HFF-Myc (cell line): ENCODE measurements at regions not wholly inside any gene's neighbourhood (a gene's known extent, or its start where the extent isn't known, plus 50 kb on each side); places are given as distances from the start of the nearest gene placed in this dataset.
"Not testable (repeated sequence)": the region's sequence is repeated elsewhere in the genome, so short reads cannot be mapped to it uniquely, and the experiment has no call there.

ENCODE experiments used
- DNase-seq: peaks from one replicate; pipeline ENCODE4 v3.0.0-alpha.2; 2011; ENCODE audit warnings: low read depth; ENCODE audit errors: extremely low read depth
- H3K4me3 ChIP-seq: replicated peaks from 2 replicates; pipeline ENCODE4 v1.5.1; 2011; ENCODE audit warnings: low read depth, mild to moderate bottlenecking, control low read depth, low read length
- TF ChIP-seq, protein P1 (sequence below): IDR thresholded peaks from 2 replicates; pipeline ENCODE4 v1.5.1; 2012; ENCODE audit warnings: mild to moderate bottlenecking, low read depth, low read length, control low read depth; ENCODE audit errors: missing control alignments

DNA sequence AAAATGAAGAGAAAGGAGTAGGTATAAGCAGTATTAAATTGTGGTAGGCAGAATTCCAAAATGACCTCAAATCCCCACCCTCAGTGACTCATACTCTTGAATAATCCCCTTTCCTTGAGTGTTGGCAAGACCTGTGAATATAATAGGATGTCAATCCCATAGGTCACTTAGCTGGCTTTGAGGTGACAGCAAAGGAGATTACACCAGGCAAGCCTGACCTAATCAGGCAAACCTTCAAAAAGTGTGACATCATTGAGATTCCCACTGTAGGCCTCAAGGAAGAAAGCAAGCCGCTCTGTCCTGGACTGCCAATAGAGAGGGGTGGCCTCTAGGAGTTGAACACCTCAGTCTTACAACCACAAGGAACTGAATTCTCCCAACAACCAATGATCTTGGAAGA lies 535.2 kb downstream of the RBFOX1 start:
- DNase-seq = no peak
- TF ChIP-seq, protein P1, sequence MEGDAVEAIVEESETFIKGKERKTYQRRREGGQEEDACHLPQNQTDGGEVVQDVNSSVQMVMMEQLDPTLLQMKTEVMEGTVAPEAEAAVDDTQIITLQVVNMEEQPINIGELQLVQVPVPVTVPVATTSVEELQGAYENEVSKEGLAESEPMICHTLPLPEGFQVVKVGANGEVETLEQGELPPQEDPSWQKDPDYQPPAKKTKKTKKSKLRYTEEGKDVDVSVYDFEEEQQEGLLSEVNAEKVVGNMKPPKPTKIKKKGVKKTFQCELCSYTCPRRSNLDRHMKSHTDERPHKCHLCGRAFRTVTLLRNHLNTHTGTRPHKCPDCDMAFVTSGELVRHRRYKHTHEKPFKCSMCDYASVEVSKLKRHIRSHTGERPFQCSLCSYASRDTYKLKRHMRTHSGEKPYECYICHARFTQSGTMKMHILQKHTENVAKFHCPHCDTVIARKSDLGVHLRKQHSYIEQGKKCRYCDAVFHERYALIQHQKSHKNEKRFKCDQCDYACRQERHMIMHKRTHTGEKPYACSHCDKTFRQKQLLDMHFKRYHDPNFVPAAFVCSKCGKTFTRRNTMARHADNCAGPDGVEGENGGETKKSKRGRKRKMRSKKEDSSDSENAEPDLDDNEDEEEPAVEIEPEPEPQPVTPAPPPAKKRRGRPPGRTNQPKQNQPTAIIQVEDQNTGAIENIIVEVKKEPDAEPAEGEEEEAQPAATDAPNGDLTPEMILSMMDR = no peak
- H3K4me3 ChIP-seq = no peak overlapping the region

DNA sequence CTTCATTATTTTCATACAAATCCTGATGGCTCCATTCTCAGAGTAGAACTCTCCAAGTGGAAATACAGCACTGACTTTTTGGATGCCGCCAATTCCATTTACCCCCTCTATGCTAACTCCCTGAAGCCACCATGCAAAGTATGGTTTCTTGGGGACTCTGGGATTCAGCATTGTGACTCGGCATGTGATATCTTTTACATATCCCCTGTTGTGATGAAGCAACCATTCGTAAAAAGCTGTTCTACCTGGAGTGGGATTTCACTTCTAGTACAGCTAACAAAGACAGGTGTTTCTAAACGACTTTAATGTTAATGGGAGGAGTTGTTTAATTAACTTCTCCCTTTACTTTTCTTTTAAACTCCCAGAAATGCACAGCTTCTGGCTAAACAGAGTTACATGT lies 533.5 kb downstream of the RBFOX1 start:
- TF ChIP-seq, protein P1 = no peak
- DNase-seq = no peak
- H3K4me3 ChIP-seq = no peak overlapping the region

DNA sequence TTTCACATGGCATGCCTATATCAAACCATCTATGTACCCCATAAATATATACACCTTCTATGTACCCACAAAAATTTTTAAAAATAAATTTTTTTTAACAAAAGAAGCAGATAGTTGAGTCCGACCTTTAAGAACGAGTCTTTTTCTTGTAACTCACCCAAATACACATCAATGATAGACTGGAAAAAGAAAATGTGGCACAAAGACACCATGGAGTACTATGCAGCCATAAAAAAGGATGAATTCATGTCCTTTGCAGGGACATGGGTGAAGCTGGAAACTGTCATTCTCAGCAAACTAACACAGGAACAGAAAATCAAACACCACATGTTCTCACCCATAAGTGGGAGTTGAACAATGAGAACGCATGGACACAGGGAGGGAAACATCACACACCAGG lies 532.7 kb downstream of the RBFOX1 start:
- DNase-seq, H3K4me3 ChIP-seq: not testable (repeated sequence)

DNA sequence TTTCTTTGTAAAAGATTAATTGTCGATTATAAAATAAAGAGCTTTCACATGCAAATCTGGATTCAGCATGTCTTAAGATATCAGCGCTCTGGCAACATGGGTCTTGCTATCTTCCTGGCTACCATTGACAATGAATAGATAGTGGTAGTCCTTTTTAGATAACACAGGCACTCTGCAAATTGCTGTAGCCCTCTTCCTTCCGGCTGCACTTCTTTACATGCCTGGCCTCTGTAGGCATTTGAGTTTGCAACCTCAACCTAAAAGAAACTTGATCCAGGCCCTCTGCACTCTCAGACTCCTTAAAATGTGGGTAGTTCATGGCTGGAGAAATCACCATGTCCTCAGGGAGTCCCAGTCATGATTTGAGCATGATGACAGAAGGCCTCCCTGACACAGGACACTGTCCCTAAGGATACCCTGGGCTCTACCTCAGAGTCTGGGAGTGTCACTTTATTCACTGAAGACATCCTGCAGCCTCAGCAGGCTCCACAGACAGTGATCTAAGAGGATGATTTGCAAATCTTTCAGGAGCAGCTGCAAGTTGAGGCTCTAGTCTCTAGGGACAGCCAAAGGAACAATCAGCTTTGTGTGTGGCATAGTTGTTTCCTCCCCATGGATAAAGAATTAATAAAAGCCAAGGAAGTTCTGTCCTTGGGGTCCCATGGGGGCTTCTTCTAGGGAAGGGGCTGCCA lies 529.4 kb downstream of the RBFOX1 start:
- TF ChIP-seq, protein P1 = no peak
- DNase-seq = no peak
- H3K4me3 ChIP-seq = no peak overlapping the region

DNA sequence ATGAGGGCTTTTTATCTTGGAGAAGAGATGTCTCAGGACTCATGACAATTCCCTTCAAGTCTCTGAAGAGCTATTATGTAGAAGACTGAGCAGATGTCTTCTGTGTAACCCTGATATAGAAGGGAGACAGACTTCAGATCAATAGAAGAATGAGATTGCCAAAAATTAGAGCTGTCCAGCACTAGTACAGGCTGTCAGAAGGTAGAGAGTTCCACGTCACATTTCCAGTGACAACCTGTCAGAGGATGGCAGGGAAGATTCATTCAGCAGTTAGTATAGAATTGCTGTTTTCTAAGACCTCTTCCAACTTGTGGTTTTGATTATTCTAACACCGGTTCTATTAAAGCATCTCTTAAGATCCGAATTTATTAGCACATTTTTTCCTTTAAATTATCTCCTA lies 520.6 kb downstream of the RBFOX1 start:
- H3K4me3 ChIP-seq = no peak overlapping the region
- DNase-seq = no peak
- TF ChIP-seq, protein P1 = no peak

DNA sequence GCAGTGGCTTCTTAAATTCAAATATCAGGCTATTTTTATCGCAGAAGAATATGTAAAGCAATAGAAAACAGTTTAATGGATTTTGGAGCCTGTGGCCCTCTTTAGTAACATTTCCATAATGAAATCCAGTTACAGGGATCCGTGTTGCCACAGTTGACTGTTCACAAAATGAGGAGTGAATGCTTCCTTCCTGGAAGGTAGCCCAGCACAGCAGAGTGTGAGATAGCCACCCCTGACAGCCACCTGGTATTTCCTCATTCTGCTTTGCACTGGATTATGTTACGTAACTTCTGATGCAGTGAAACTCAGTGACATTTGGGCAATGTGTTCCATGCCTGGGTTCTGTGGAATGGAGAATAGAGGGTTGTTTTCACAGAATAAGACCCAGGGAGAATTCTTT lies 517.2 kb downstream of the RBFOX1 start:
- TF ChIP-seq, protein P1 = no peak
- DNase-seq = no peak
- no peak overlapping the region for H3K4me3 ChIP-seq

DNA sequence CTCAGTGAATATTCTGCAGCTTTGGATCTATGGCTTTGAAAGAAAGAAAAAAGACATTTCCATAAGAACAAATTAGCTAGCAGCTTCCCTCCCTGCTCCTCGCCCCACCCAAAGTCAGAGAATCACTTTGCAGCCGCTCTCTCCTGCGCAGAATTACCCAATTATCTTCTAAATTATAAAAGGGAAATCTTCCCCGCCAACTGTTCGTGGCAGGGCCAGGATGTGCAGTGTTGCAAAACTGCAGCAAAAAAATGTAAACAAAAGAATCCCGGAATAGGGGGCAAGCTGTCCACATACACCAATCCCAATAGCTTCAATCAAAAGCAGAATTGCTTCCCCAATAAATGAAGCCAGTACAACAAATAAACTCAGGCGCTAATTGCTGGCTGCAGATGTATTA lies 510.6 kb downstream of the RBFOX1 start:
- no peak overlapping the region for H3K4me3 ChIP-seq
- TF ChIP-seq, protein P1 = no peak
- DNase-seq = no peak
